ENCODE measurements at regions not wholly inside any gene's neighbourhood (a gene's known extent, or its start where the extent isn't known, plus 50 kb on each side); places are given as distances from the start of the nearest gene placed in this dataset.

- TF ChIP-seq CTCF (IDR thresholded peaks at IDR 0.05; ENCODE audit: control insufficient read depth, insufficient read depth, low read depth, low read length, missing control alignments) = no peak
- no peak overlapping the region for H3K4me3 ChIP-seq (ENCODE audit: control insufficient read depth, low read depth, low read length)
- DNase-seq (ENCODE audit: low read depth) = no peak
These were observed 188.2 kb upstream of the ZNF536 start for GRCh38 chr19:30183807-30184490.

GRCh38 chr19:30202060-30202600 lies 170.1 kb upstream of the ZNF536 start:
- TF ChIP-seq CTCF (IDR thresholded peaks at IDR 0.05; ENCODE audit: control insufficient read depth, insufficient read depth, low read depth, low read length, missing control alignments) = no peak
- H3K4me3 ChIP-seq (ENCODE audit: control insufficient read depth, low read depth, low read length) = no peak overlapping the region
- no peak for DNase-seq (ENCODE audit: low read depth)

GRCh38 chr19:30204721-30205120 lies 167.5 kb upstream of the ZNF536 start:
- no peak for DNase-seq (ENCODE audit: low read depth)
- no peak overlapping the region for H3K4me3 ChIP-seq (ENCODE audit: control insufficient read depth, low read depth, low read length)
- no peak for TF ChIP-seq CTCF (IDR thresholded peaks at IDR 0.05; ENCODE audit: control insufficient read depth, insufficient read depth, low read depth, low read length, missing control alignments)

GRCh38 chr19:30206187-30206586 lies 166.0 kb upstream of the ZNF536 start:
- DNase-seq (ENCODE audit: low read depth) = no peak
- no peak for TF ChIP-seq CTCF (IDR thresholded peaks at IDR 0.05; ENCODE audit: control insufficient read depth, insufficient read depth, low read depth, low read length, missing control alignments)
- H3K4me3 ChIP-seq (ENCODE audit: control insufficient read depth, low read depth, low read length) = no peak overlapping the region

GRCh38 chr19:30207357-30207756 lies 164.8 kb upstream of the ZNF536 start:
- TF ChIP-seq CTCF (IDR thresholded peaks at IDR 0.05; ENCODE audit: control insufficient read depth, insufficient read depth, low read depth, low read length, missing control alignments) = no peak
- DNase-seq (ENCODE audit: low read depth) = no peak
- no peak overlapping the region for H3K4me3 ChIP-seq (ENCODE audit: control insufficient read depth, low read depth, low read length)

- no peak overlapping the region for H3K4me3 ChIP-seq (ENCODE audit: control insufficient read depth, low read depth, low read length)
- DNase-seq (ENCODE audit: low read depth) = no peak
- no peak for TF ChIP-seq CTCF (IDR thresholded peaks at IDR 0.05; ENCODE audit: control insufficient read depth, insufficient read depth, low read depth, low read length, missing control alignments)
These were observed 163.6 kb upstream of the ZNF536 start for GRCh38 chr19:30208436-30209060.
